Islet of Langerhans (tissue), 1 donor: ENCODE measurements at regions not wholly inside any gene's neighbourhood (a gene's known extent, or its start where the extent isn't known, plus 50 kb on each side); places are given as distances from the start of the nearest gene placed in this dataset.
"Not testable (repeated sequence)": the region's sequence is repeated elsewhere in the genome, so short reads cannot be mapped to it uniquely, and the experiment has no call there.

Experiments used
- FAIRE-seq: peaks from one replicate; lab custom pipeline; 2011; peaks lifted over from hg19 to GRCh38; lab: Jason Lieb, UNC

DNA sequence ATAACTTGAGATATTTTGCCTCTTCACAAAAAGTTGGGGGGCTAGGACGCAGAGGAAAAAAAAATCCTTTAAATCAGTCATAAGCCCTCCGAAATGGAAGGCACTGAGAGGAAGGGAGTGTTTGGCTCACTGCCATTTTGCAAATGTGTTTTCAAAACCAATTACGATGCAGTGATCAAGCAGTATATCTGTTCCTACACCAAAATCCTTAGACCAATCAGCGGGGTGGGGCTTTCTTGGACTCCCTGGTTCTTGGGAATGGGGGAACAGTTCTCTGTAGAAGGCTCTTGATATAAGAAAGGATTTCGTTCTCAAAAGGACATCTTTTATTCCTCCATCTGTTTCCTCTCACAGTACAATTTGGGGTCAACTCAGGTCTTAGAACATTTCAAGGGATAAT is 478.6 kb upstream of the JARID2 start:
- no peak for FAIRE-seq

DNA sequence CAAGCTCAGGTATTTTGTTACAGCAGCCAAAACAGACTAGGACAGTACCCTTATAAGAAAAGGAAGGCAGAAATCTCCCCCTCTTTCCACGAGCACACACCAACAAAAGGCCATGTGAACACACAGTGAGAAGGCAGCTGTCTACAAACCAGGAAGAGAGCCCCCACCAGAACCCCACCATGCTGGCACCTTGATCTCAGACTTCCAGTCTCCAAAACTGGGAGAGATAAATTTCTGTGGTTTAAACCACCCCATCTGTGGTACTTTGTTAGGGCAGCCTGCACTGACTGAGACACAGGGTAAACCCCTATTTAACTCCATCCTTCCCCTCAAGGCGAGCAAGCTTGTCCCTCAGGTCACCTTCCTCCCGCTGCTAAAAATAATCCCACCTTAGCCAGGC is 475.8 kb upstream of the JARID2 start:
- no peak for FAIRE-seq

DNA sequence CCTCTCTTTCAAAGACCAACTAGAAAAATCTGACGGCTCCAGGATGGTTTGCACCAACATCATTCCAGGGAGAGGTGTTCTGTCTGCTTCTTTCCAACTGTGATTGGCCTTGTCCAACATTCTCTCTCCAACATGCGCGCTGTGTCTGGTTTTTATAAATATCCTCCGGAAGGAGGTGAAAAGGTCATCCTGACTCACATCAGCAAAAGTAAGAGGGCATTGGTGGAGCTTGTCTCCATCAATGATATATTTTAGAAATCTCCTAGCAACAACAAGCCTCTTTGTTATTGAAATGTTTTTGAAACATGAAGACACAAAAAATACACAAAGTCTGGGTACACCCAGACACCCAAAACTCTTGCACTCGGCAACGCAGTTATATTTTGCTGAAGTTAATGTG is 475.3 kb upstream of the JARID2 start:
- FAIRE-seq: no peak

DNA sequence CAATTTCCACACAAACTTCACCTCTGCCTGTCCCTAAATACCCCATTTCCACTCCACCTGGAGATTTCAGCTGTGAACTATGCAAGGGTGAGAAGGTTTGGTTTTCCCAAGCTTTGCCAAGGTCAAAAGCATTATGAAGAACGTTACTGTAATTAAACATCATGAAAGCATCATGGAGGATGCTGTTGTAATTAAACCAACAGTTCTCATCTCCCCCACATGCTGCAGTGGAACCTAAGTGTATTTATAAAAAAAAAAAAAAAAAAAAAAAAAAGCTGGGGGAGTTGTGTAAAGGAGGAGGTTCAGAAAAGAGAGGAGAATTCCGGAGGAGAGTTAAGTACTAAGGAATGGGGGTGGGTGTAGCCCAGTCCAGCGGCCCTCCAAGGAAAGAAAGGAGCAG is 474.9 kb upstream of the JARID2 start:
- FAIRE-seq: no peak

DNA sequence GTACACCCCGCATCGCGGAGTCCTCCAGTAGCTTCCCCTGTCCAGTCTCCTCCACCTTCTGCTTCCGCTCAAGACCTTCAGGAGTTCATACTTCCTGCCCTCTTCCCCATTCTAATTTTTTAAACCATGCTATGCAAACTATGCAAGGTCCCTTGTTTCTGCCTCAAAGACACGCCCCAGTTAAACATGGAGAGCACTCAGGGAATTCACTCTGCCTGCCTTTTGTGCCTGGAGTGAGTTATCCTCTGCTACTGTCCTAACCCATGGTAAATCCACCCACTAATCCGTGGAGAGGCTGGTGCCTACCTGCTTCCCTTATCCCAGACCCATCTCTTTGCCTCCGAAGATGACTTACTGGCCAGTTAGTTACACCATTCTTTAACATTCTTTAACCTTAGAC is 473.7 kb upstream of the JARID2 start:
- FAIRE-seq: no peak

DNA sequence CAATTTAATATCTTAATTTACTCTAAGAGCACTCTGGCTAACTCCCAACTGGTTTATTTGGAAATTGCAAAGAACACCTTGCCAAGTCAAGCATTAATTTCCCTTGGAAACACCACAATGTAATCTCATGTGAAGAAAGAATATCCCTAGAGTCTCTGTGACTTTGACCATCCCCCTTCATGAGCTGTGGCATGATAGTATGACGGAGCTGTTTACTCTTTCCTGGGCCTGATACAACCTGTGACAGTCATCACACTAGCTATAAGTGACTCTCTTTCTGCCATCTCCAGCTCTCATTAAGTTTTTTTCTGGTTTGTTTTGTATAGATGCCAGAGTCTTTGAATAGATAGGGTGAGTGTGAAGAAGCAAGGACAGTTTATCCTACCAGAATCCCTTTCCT is 470.3 kb upstream of the JARID2 start:
- no peak for FAIRE-seq

DNA sequence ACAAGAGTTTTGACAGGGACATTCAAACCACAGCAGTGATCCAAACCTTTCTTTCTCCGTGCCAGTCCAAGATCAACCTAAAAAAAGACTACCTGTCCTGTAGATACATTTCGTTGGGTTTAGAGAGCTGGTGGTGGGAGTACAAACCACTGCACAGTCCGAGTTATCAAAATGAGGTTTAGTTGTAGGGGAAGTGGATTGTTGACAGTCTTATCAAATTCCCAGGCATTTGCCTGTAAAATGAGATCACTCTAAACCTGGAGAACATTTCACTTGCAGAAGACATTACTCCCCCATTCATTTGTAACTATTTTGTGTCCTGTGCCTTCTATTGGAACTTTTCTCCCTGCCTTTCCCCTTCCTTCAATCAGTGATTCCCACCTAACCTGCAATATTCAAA is 469.6 kb upstream of the JARID2 start:
- no peak for FAIRE-seq

DNA sequence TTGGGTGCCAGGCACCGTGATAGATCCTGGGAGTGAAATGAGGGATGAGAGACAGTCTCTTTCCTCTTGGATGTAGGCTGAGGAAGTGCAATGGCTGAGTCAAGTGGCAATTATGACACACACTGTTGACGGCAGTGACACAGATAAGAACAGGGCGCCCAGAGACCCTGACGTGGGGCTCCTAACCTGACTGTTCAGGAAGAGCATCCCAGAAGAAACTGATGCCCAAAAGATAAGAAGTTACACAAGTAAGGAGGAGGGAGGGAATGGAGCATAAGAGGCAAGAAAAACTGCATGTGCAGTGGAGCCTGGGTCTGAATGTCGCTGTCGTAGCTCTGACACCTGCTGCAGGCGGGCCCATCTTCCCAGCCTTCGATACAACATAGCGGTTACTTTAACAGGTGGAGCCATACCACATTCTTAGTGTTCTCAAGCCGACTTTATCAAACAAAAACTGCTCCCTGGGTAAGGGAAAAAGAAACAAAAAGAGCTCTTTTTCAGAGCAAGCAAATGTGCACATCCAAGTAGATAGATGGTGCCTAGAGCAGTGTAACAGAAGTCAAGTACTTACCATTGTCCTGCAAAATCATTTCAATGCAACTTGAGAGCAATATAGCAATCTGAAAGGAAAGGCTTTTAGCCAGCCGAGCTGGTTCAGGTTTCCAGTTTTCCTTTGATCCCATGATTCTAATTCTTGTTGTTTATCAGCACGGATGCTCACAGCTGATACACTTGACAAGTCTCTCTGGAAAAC is 463.9 kb upstream of the JARID2 start:
- FAIRE-seq: no peak

DNA sequence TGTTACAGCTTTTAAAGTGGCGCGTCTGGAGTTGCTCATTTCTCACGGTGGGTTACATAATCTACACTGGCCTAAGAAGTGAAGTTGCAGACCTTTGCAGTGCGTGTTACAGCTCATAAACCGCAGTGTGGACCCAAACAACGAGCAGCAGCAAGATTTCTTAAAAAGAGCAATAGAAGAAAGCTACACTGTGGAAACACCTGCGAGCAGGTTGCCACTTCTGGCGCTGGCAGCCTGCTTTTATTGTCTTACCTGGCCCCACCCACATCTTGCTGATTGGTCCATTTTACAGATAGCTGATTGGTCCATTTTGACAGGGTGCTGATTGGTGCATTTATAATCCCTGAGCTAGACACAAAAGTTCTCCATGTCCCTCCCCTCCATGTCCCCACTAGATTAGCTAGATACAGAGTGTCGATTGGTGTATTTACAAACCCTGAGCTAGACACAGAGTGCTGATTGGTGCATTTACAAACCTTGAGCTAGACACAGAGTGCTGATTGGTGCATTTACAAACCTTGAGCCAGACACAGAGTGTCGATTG is 462.9 kb upstream of the JARID2 start:
- FAIRE-seq: not testable (repeated sequence)

DNA sequence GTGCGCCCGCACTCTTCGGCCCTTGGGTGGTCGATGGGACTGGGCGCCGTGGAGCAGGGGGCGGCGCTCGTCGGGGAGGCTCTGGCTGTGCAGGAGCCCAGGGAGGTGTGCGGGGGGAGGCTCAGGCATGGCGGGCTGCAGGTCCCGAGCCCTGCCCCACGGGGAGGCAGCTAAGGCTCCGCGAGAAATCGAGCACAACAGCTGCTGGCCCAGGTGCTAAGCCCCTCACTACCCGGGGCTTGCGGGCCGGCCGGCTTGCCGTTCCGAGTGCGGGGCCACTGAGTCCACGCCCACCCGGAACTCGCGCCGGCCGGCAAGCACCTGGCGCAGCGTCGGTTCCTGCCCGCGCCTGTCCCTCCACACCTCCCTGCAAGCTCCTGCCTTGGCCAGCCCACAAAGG is 462.3 kb upstream of the JARID2 start:
- no peak for FAIRE-seq

DNA sequence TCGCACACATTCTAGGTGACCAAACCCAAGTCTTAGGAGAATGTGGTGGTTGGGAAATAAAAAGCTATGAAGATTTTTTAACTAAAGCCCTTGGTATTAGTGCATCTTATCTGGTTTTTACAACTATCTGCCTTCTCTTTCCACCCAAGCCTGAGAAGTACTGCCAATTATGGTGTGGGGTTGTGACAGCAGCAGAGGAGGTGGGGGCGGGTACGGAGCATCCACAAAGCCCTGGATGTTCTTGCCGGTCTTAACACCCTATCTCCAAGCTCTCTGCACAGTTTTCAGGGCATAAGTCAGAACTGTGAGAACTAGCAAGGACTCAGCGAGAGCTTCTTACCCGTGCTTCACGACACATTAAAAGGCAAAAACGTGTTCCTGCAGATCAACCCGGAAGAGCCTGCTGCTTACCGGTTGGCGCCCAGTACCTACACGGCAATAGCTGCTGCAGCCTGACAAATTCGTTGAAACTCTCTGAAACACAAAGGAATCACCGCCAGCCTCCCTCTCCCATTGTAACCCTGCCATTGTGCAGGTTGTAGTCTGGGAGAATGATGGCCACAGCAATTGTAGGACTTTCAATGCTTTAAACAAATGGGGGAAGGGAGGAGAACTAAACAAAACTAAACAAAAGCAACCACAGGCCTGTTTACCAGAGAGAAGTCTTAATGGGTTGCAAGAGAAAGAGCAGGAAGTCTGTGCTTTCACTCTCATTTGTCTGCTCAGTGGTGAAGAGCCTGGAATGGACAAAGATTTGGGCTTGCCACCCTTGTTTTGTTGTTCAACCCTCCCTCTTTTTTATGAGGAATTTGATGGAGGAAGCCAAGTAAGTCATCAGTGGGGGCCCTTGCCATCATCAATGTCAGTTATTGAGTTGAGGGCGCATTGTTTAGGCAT is 461.0 kb upstream of the JARID2 start:
- no peak for FAIRE-seq

DNA sequence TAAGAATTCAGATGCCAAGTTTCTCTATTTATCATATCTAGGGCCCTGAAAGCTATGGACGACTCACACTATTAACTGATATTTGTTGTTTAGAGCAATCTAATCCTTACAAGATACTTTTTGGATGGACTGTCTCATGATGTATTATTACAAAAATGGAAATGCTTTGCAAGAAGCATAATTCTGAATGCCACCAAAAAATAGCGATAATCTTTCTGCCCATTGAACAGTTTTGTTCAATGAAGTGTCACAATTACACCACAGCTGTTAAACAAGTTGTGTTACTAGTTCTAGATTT is 460.4 kb upstream of the JARID2 start:
- no peak for FAIRE-seq

DNA sequence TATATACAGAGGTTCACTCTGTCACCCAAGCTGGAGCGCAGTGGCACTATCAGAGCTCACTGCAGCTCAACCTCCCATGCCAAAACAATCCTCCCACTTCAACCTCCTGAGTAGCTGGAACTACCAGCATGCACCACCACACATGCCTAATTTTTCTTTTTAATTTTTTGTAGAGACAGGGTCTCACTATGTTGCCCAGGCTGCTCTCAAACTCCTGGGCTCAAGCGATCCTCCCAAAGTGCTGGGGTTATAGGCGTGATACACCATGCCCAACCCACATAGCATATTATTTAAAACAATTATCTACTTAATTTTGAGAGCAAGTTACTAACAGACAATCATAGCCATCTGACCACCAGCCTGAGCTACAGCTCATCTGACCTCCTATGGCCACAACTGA is 459.9 kb upstream of the JARID2 start:
- no peak for FAIRE-seq

DNA sequence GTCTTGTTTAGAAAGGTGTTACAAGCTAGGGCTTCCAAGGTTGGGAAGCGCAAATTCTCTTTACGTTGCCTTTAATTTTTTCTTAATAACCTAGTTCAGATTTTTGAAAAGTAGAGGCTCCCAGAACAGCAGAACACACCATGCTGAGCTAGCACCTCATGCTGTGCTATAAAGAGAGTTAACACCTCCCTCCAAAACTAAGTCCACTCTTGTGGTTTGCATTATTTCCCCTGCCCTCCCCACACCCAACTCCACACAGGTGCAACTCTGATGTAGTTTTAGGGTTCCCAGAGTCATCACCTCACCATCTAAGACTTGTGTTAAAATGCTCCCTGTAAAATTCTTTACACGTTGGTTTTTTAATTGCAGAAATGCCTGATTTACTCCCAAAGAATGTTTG is 459.4 kb upstream of the JARID2 start:
- FAIRE-seq: no peak

DNA sequence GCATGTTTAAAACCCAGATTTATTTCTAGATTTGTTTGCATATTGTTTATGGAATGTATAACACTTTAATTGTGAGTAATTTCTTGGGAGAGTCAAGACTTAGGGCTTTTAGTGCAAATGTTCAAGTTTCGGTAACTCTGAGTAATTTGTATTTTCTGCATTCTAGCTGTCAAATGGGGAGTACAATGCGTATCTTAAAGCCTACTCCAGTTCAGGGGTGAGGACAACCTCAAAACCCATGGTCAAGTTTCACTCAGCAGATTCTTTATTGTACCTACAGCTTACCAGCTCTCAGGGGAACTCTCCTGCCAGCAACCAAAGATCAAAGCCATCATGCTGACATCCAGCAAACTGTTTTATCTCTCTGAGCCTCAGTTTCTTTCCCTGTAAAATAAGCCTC is 458.6 kb upstream of the JARID2 start:
- no peak for FAIRE-seq

DNA sequence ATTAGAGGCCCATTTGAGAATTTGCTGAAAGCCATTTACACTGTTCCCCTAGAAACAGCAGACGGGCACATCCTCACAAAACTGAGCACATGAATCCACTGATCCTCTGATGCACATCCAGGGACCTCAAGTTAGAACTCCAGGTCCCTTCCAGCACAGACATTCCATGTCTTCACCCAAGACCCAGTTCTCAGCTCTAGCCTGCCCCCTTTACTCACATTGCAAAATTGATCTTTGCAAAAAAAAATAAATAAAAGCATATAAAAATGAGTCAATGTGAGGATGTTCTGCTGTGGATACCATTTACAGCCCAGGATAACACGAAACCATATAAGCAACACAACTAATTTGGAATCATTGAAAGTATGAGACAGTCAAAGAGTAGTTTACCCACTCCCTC is 458.2 kb upstream of the JARID2 start:
- no peak for FAIRE-seq

DNA sequence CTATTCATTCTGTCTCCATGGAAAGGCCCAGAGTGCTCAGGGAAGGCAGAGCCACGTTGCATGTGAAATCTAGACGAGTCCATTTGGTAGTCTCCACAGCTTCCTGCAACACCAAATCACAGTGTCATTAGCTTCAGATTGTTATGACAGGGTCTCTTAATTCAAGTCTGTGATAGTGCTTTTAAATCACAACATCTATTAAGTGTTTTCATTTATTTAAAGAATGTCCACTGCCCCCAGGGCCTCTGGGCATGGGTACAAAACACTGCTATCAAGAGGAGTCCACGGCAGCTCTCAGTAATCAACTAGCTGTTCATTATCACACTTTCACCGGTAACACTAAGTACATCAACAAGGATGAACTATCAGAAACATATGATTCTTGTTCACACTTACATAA is 455.9 kb upstream of the JARID2 start:
- FAIRE-seq: no peak

DNA sequence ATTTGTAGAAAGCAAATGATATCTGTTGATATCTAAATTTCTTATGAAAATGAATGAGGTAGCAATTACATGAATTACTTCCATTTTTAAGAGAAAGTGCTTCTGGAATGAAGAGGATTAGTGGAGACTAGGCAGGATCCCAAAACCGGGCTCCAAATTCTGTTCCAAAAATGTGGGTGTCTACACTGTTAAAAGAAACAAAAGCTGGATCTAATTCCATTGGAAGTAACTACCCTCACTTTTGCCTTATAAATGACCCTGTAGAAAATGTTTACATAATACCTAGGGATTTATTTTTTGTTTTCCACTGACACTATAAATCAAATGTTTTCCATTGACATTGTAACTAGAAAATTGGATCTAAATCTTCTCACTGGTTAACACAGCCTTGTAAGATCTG is 454.9 kb upstream of the JARID2 start:
- FAIRE-seq: no peak

DNA sequence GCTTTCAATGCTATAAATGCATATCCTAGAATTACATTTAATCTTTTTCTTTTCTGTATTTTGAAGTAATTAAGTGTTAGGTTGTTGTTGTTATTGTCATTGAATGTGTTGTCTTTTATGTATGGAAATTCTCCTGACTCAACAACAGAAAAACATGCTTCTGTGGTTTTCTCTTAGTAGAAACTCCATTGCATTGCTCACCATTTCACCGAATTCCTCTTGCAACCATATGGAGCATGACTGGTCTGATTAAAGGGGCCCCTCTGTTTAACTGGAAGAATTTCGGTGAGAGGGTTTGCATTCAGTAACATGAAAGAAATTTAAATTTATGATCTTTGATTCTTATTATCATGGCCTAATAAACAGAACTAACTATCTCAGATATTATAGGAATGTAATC is 454.3 kb upstream of the JARID2 start:
- no peak for FAIRE-seq

DNA sequence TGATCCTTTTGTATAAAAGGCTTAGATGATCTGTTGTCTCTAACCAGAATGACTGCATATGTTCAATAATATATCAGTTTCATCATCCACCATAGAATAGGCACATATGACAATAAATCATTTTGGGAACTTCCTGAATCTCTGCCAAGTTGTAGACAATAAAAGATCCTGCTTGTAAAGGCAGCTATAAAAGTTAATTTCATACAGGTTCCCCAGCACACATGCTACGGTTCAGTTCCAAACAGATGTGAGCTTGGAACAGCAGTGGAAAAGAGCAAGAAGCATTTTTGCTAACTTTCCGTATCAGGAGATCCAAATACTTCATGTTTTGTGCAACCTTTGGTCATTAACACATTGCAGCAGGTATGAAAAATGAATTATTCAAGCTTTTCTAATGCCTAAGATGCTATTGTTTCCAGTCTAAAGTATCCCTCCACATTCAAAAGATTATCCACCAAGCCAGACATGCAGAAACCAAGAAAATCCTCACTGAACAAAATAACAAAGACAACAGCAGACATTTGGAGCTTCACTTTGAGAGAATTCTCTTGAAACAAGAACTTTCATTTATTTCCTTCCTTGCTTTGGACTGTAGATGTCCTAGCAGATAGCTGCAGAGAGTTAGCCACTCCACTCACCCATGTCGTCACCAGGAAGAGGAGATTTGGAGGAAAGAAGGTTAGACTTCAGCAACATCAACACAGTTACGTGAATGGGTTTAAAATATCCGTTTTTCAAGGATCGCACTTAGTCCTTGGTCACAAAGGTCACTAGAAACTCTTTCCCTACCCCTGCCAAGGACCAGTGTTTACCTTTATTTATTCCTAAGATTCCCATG is 453.5 kb upstream of the JARID2 start:
- no peak for FAIRE-seq

DNA sequence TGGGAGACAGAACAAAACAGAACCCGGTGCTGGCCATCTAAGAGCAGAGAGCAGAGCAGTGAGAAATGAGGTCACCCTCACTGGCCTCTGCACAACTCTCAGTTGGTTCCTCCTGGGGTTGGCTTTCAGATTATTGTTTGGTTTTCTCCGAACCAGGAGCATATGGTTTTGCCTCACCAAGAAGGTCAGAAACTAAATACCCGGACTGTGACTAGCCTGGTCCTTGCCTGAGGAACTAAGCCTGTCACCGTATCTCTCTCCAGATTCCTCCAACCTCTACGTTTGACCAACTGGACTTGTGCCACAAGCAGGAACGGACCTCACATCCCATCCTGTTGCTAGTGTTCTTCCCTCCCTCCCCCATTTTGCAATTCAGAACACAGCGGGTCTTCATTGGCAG is 450.4 kb upstream of the JARID2 start:
- FAIRE-seq: no peak

DNA sequence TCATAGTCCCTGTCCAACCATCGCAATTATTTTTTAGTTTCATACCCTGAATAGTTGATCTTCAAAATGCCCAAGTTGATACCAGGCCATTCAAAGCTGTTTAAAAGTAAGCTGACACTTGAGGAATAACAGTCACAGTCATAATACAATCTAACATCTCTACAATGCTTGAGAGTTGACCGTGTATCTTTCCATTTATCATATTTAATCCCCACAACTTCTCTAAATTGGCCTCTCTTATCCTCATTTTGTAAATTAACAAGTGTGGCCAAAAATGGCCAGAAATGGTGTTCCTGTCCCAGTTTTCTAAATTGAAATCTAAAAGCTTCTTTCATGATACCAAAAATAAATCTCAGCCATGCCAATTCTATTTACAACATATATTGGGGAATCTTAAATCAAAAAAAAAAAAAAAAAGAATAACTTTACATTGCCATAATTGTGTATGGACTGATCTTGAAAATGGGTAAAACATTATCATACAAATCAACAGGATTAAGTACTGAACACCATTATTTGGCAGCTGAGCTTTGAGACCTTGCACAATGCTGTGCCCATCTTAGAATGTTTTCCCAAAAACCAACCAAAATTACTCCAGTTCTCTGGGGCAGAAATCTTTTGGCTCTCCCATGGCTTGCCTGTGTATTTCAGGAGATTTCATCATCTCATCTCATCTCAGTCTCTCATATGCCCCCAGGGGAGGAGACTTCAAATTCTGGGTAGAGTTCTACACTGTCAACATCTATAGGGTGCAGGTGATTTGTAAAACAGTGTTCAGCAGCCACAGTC is 448.7 kb upstream of the JARID2 start:
- FAIRE-seq: no peak
